AG08396 (cell line): ENCODE measurements at regions not wholly inside any gene's neighbourhood (a gene's known extent, or its start where the extent isn't known, plus 50 kb on each side); places are given as distances from the start of the nearest gene placed in this dataset.

Experiments
- DNase-seq: peaks from one replicate; pipeline ENCODE4 v3.0.0; 2012; ENCODE audit warnings: low spot score, mixed read lengths

DNA sequence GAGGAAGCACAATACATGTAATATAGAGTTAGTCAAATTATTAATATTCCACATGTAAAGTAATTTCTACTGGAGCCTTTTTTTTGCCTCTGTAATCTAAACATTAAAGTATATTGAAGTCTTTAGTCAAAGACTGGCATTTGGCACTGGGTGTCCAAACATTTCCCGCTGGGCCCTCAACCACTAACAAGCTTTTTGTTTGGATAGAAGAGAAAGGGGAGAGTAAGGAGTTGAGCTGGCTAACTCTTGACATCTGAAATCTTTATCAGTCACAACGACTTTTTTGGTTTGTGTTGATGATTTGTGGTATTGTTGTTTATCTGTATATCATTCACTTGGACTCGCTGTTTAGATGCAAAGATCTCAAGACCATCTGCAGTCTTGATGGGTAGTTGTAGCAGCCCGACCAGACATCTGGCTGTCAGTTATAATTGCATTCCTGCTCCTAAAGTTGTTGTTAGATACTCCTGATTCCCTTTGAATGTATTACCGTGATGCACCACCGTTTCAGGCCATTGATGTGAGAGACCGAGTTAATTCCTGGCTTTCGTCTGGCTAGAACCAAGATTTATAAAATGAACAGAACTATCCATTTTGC is 379.6 kb downstream of the MTX2 start:
- no peak for DNase-seq

DNA sequence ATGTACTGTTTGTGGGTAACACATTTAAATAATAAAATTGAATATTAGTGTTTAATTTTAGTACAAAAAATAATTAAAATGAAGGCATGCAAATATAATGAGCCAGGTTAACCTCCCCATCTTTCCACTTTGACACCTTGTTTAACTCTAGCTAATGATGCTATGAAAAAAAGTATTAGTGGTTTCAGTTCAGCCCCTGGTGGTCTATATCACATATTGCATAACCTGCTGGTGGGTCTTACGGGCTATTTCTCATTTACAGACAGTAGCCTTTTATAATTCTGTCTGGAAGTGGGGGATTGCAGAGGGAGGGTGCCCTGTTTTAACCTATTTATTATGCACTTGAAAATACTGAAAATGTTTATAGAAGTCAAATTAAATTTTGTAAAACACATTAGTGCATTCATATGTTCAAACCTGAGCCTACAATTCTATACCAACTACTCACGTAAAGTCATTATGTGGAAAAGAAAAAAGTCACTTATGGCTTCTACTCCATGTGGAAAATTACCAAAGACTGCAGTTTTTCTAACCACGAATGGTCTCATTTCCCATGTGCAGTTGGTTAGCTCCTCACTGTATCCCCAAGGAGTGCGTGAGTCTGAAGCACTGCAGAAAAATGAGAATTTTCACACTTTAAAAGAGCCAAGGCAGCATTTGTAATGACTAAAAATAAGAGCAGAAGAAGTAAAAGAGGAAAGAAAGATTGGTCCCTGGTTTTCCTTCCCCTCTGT is 381.0 kb downstream of the MTX2 start:
- no peak for DNase-seq

DNA sequence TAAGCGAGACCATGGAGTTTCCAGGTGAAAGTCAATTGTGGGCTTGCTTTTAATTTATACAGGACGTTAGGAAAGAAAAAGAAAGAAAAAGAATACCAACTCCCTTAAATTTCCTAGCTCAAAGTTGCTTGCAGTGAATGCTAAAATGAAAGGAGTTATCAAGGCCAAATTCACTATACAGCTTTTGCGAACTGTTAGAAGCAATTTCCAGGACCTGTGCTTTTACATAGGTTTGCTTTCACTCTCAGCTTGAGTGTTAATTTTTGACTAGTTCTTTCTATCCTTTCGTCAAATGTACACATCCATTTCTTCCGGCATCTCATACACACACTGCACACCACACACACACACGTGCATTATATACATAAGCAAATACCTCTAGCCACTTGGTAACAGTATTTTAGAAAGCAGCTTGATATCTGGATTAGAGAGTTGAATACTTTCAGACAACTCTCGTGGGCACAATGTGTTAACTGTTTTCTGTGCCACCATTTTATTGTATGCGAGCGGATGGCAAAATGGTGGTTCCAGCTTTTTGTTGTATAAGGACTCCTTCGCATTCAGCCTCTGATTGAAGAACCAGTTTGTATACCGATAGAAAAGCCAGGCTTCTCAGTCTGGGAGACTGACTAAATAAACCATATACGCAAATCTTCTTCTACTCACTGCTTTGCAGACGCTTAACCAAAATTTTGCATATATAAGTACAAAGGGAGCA is 381.8 kb downstream of the MTX2 start:
- no peak for DNase-seq

DNA sequence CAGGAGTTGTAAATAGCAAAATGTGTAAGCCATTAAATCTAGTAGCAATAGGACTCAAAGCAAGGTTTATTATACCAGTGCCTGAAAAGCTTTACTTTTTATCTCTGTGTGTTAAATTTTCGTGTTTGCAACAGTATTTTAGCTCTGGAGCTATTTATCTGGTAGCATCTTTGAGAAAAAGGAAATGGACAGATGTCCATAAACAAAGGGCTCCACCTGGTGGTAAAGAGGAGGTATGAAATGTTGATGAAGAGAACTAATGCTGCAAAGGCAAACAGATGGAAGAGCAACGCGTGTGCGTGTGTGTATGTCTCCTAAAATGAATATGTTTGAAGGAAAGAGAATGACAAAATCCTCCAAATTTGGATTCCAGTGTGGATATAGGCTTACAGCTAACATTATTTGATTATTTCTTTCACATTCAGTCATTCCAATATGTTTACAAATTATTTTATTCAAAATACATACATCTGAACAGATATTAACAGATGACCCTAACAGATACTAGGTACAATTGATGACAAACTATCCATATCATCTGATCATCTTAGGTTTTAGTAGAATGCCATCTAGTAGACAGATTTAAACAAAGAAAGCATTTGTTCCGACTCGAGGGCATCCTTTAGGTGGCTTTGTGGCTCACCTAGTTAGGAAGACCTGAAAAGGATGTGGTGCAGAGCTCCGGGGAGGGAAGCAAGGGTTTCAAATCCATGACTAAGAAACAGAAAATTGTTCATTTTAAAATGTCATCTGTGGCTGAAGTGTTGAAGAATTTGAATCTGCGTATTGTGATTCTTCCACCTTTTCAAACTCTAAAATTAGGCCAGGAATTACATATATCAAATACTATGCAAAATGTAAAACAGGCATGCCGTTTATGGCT is 383.3 kb downstream of the MTX2 start:
- peak; percentile 41 for DNase-seq

DNA sequence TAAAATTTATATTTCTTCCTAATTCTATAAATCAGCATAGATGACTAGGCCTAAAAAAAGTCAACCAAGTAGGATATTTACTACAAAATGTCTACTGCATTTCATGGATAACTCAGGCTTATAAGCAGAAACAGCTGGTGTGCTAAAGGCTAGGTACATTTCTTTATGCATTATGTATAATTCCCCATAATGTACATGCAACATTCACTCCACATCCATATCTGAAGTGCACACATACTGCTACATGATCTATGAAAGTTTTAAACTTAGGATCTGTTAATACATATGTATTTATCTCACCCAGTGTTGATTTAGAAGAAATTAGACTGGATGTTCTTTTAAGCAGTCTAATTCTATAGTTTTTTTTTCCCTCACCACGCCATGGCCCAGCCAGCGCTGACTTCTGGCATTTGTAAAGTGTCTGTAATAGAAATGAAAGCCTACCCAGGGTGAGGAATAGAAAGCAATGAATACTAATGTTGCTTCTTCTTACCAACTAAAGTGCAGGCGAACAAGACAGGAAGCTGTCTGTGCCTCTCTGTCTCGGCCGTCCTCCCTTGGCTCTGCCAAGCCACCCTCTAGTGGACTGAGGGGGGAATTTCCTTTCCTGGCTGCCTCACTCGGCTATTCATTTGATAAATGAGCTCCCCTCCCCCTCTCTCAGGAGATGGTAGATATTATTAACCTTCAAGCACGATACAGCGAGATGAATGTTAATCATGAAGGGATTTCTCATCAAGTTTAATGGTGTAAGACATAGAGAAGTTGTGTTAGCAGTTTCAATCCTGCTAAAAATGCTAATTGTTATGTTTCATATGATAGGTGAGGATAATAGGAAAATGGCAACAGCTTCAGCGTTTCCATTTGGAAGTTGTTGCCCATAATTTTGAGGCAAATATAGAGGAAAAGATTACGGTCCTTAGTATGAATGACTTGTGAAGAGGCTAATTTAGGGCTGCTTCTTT is 384.5 kb downstream of the MTX2 start:
- DNase-seq = peak; percentile 55

DNA sequence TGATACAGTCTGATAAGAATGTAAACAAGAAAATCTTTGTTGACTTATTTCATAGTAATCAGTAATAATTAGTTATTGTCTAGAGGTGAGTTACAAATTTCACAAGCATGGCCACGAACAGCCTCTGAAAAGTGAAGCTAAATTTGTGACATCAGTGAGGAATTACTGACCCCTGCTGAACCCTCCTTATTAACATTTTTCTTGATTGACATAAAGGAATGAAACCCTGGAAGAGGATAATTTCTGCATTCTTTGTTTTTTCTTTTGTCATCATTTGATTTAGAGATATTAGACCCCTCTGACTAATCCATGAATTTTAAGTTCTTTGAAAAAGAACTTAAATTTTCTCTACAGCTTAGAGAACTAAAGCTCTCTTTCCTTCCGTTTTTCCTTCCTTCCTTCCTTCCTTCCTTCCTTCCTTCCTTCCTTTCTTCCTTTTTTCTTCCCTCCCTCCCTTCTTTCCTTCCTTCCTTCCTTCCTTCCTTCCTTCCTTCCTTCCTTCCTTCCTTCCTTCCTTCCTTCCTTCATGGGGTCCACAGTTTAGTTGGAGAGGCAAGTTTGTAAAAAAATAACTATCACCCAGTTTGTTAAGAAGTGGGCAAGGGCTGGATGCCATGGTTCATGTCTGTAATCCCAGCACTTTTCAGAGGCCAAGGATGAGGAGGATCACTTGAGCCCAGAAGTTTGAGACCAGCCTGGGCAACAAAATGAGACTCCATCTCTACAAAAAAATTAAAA is 387.0 kb downstream of the MTX2 start:
- DNase-seq = no peak

DNA sequence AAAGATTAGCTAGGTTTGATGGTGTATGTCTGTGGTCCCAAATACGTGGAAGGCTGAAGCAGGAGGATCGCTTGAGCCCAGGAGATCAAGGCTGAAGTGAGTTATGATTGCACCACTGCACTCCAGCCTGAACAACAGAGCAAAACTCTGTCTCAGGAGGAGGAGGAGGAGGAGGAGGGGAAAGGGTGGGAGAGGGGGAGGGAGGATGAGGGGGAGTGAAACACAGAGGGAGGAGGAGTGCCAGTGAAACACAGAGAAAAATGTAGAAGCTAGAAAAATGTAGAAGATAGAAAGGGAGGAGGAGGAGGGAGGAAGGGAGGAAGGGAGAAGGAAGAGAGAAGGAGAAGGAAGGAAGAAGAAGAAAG is 387.5 kb downstream of the MTX2 start:
- no peak for DNase-seq

DNA sequence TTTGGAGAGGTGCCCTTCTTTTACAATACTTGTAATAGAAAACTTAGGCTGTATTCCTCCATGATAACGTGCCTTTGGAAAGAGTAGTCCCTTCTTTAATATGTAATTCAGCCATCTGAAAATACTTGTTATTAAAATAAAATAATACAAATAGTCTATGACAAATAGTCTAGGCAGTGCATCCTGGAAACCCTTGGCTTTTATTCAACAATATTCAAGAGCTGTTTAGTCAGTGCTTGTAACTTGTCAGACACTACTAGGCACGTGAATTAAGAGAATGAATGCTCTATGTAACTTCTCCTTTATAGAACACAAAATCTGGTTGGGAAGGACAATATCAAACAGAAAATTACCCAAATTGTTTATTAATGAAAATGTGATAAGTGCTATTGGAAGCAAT is 388.2 kb downstream of the MTX2 start:
- DNase-seq = no peak

DNA sequence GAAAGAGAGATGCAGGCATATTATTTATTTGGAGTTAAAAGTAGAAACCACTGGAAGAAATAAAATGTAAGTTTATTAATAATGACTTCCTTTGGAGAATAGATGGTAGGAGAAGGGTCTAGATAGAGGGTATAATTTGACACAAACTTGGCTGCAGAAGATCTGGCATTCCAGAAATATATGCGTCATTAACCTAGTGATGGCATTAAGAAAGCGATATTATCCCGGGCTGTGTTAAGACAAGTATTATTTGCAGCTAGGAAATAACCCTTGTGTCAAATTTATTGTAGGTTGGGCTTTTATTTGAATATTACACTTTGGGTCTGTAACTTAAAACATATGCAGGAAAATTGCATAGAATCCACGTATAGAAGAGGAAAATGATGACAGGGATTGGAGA is 389.5 kb downstream of the MTX2 start:
- no peak for DNase-seq

DNA sequence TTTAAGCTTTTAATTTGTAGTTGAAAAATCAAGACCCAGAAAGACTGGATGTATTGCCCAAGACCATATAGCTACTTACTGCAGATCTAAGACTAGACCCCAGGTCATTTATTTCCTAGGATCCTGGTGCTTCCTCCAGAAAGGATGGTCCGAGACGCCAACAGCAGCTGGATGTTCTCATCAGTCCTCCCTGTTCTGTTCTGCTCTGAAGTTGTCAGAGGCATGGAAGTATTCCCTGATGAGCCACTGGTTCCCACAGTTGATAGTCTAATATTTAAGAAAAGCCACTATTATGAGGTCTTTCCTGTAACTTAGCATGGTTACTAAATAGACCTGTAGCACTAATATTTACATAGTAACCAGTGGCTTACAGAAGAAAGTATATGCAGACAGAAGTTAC is 393.5 kb downstream of the MTX2 start:
- DNase-seq = no peak

DNA sequence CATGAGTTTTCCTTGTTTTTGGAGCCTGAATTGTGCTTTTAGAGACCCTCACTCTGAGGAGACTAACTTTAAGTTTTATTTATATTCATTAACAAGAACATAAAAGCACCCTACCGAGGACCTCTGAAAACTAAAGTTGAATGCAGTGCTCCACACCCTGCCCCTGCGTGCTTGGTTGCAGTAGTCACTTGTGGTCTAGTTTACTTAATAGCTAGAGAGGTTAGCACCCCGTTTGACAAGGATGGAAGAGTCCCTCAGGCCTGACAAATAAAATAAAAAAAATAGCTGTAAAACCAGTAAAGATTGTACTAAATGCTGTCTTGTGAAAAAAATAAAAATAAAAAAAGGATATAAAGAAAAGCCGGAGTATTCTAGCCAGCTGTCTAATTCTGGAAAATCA is 395.2 kb downstream of the MTX2 start:
- DNase-seq = no peak

DNA sequence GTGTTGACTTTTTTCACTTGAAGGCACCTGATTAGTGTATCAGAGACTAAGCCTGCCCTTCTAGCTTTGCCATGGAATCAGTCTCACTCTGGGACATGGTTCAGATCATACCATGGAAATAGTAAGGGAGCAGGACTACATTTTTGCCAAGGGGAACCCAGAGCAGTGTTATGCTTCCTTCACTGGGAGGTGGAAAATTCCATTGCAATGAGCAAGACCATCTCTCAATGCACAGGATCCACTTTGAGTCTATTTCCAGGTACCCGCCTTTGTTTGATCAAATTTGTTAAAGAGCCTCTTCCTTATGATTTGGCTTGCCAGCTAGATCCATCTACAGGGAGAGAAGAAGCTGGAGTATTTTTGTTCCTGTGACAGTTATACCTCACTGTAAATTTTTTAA is 395.8 kb downstream of the MTX2 start:
- DNase-seq = no peak

DNA sequence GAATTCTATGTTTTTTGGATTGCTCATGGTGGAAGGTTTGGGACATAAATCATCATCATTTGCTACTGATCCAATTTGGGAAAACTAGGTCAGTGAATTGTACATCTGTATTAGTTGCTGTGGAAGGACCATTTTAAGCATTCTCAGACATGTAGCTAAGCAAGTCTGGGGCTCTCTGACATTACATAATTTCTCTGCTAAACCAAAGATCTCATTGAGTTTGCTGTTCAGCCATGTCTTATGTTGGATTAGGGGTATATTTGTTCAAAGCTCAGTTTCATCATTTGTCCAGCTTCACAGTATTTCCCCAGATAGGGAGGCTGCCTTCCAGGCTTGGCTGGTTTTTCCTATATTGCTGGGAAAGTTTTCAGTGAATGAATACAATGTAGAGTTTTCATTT is 399.7 kb downstream of the MTX2 start:
- no peak for DNase-seq

DNA sequence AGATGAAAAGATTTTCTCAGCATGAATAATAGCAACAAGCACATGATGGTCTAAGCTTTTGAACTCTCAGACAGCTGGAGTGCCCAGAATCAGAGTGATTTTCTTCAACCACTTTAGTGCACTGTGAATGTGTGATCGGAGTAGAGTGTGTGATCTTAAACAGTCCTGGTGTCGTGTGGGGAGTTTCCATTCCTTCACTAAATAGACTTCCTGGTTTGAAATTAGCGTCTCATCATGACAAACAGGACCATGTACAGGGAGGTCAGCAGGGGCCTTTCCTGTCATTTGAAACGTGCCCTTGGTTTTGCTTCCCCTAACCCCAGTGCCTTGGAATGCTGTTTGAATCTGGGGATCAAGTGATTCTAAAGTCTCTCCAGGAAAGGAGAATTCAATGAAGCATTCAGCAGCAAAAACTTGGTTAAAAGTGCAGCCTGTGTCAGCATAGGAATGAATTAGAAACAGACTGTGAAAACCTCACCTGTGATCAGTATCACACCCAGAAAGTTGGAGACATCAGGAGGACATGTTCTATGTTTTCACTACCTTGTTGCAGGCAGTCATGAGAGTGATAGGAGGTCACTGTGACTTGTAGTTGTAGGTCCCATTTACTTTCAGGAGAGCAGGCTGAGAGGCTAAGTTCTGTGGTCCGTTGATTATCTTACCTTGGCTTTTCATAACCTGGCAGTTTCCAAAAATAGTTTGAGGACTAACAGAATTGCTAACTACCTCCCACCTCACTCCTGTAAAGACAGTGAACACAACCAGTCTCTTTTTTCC is 400.3 kb downstream of the MTX2 start:
- DNase-seq = no peak

DNA sequence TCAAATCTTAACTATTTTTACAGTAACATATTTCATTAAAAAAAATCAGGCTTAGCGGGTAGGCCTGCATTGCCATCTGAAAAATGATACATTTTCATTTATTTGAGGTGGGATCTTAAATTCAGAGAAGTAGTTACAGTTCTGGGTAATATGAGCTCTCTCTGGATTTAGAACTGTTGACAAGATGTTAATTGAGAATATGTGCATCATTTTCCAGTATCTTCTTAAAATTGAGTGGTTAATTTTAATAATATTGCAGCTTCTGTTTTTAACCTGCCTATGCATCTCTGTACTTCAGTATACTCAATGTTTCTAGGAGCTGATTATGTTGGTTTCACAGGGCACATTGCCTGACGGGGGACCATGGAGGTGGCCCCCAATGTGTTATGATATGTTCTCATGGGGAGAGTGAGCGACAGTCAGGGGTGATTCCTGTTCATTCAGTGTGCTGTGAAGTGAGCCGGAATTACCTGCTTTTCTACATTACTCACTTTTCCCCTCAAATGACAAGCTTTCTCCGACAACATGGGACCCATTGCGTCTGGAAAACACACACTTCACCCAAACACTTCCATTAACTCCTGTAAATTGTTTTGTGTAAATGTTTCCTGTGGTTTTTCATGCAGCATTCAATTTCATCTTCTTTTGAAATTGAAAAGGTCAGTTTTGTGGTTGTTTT is 406.2 kb downstream of the MTX2 start:
- no peak for DNase-seq

DNA sequence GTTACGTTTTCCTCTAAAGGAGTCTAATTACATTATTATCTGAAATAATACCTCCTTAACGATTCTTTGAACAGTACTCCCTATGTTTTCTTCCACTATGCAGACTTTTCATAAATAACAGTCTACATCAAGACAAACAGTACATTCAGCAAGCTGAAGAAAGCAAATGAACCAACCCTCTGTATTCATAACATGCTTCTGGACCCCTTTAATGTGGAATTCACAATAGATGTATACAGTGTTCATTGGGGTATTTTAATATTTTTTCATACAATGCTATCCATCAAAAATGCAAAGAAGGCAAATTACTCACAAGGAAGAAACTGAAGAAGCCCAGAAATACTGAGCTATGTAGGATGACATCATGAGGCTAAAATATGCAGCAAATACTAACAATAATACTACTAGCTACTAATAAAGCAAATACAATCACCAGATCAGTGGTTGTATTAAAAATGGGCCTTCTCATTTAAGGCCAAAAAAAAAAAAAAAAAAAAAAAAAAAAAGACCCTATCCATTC is 408.6 kb downstream of the MTX2 start:
- no peak for DNase-seq

DNA sequence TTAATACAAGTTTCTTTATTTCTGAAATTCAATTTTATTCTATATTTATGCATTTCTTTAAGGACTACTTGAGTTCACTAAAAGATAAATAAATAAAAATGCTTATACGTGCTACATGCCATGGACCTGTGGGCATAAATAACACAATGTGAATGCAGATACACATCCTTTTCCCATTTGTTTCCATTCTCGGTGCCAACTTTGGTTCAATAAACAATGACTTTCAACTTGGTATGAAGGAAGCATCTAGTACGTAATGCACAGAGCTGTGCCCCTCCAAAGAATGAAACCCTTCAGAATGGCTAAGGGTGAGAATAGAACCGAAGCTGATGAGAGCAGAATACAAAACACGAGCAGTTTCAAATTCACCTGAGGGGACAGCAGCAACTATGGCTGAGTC is 409.3 kb downstream of the MTX2 start:
- DNase-seq = no peak

DNA sequence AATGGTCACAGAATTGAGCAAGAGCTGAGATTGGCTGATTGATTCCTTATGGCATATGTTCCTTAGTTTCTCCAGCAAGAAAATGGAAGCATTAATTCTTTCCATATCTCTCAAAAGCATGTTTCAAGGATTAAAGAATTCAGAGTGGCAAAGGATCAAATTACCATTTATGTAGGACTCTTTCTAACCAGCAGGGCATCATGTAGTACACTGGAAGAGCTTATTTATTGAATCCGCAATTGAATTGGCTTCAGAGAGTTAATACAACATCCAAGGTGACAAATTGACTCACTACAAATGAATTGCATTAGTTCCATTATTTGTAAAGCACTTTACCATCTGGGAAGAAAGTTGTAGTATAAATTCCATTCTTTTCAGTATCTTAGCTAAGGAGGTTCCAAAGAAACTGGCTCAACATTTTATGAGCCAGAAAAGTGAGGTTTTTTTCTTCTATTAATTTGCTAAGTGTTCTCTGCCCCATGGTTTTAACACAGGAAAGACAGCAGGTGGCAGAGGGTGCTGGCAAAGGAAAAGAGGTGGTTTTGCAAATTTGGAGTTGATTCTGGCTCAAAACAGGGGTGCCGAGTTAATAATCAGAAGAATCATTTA is 409.9 kb downstream of the MTX2 start:
- DNase-seq = no peak
